HepG2 (cell line): ENCODE measurements at regions not wholly inside any gene's neighbourhood (a gene's known extent, or its start where the extent isn't known, plus 50 kb on each side); places are given as distances from the start of the nearest gene placed in this dataset.

ENCODE experiments used
- ATAC-seq: fragments of 200-7000 bp; cut with Tn5 transposase; 3 replicates; pipeline ENCODE4 v1.9.1; 2020; ENCODE audit warnings: mild to moderate bottlenecking, moderate library complexity
- BruUV-seq: library from RNA; stranded (reverse); fragments of 400-500 nt; replicated peaks from 2 replicates; lab custom pipeline; 2021; lab: Mats Ljungman, UMichigan
- CTCF ChIA-PET: fragments of 300-600 bp; formaldehyde crosslinking; extraction: SDS; loops from one replicate; lab custom pipeline; 2021; ENCODE audit warnings: low total read pairs, inconsistent platforms, low intra/inter-chr PET ratio; lab: Yijun Ruan, JAX
- POLR2A ChIA-PET: fragments of 350-600 bp; sonication (Branson Sonifier 250); formaldehyde crosslinking; loops from one replicate; lab custom pipeline; 2020; ENCODE audit warnings: antibody characterized with exemption, inconsistent platforms; lab: Yijun Ruan, JAX
- DNase-seq: peaks from one replicate; pipeline ENCODE4 v3.0.0-alpha.2; 2015; ENCODE audit warnings: low spot score
- FAIRE-seq: peaks from 3 replicates; lab custom pipeline; 2011; peaks lifted over from hg19 to GRCh38; lab: Jason Lieb, UNC
- H2AFZ ChIP-seq: one replicate; pipeline ENCODE4 v1.6.1; 2011; ENCODE audit warnings: low read length, inconsistent platforms
- H3K27ac ChIP-seq: fragments of 300-600 bp; 3 replicates; pipeline ENCODE4 v1.8.0; 2011; ENCODE audit warnings: mixed run types, mild to moderate bottlenecking, mixed read lengths, low read length, inconsistent platforms; ENCODE audit not compliant: insufficient read depth; ENCODE audit errors: extremely low read length
- H3K27me3 ChIP-seq, 2 experiments: fragments of 200-600 bp in 1 of 2; 2 replicates in 1 of 2; 3 replicates in 1 of 2; pipeline versions ENCODE4 v1.6.0 to v1.8.0; 2011; ENCODE audit warnings: low read length in 2 of 2, mild to moderate bottlenecking in 2 of 2, moderate library complexity in 2 of 2, inconsistent platforms in 1 of 2; ENCODE audit not compliant: insufficient read depth in 2 of 2, control insufficient read depth in 1 of 2
- H3K36me3 ChIP-seq, 2 experiments: fragments of 200-600 bp in 1 of 2; replicated peaks in 1 of 2; 2 replicates in 1 of 2; 3 replicates in 1 of 2; pipeline versions ENCODE4 v1.5.1 to v1.8.0; 2011; ENCODE audit warnings: low read length in 2 of 2, inconsistent platforms in 1 of 2; ENCODE audit not compliant: insufficient read depth in 2 of 2, control insufficient read depth in 1 of 2
- H3K4me1 ChIP-seq: 2 replicates; pipeline ENCODE4 v1.5.1; 2012; ENCODE audit warnings: low read length, inconsistent platforms; ENCODE audit not compliant: insufficient read depth
- H3K4me2 ChIP-seq: 2 replicates; pipeline ENCODE4 v1.6.0; 2011; ENCODE audit warnings: low read depth, low read length, inconsistent platforms
- H3K4me3 ChIP-seq, 3 experiments: fragments of 200-600 bp in 1 of 3; sonication (generic), shearing (Covaris generic) in 1 of 3; replicated peaks in 1 of 3; 2 replicates each; pipeline ENCODE4 v1.5.1; 2011 to 2016; ENCODE audit warnings: low read length in 3 of 3, inconsistent platforms in 2 of 3, low read depth in 2 of 3, mild to moderate bottlenecking in 2 of 3, control low read depth in 1 of 3, mixed read lengths in 1 of 3; ENCODE audit not compliant: insufficient read depth in 1 of 3
- H3K79me2 ChIP-seq: one replicate; pipeline ENCODE4 v1.6.1; 2011; ENCODE audit warnings: low read length, inconsistent platforms; ENCODE audit not compliant: insufficient read depth
- H3K9ac ChIP-seq: 2 replicates; pipeline ENCODE4 v1.6.0; 2011; ENCODE audit warnings: mild to moderate bottlenecking, low read depth, low read length, inconsistent platforms; ENCODE audit not compliant: insufficient read depth
- H3K9me3 ChIP-seq: 2 replicates; pipeline ENCODE4 v1.5.1; 2012; ENCODE audit warnings: mild to moderate bottlenecking, low read length
- H4K20me1 ChIP-seq: 2 replicates; pipeline ENCODE4 v1.6.0; 2011; ENCODE audit warnings: inconsistent platforms, mild to moderate bottlenecking, low read length, moderate library complexity; ENCODE audit not compliant: insufficient read depth
- BCL6 ChIP-seq: IDR thresholded peaks from 2 replicates; pipeline ENCODE4 v1.6.1; 2016; ENCODE audit warnings: missing genetic modification reagents, missing compliant biosample characterization
- CCDC6 ChIP-seq: sonication (generic); formaldehyde crosslinking; IDR thresholded peaks from 2 replicates; pipeline ENCODE4 v1.8.1; 2022; ENCODE audit warnings: mild to moderate bottlenecking, missing genetic modification reagents, moderate library complexity
- FOXK2 ChIP-seq: fragments of 450-650 bp; IDR thresholded peaks from 2 replicates; pipeline ENCODE4 v1.6.1; 2016
- HNRNPUL1 ChIP-seq: fragments of 200-400 bp; formaldehyde crosslinking; IDR thresholded peaks from 2 replicates; pipeline ENCODE4 v1.6.1; 2017; ENCODE audit warnings: low read depth, mild to moderate bottlenecking, low read length, moderate library complexity
- MAFF ChIP-seq: IDR thresholded peaks from 2 replicates; pipeline ENCODE4 v1.6.1; 2011; ENCODE audit warnings: low read depth, low read length, improper control_type of control experiment
- RARG ChIP-seq: sonication (generic); formaldehyde crosslinking; IDR thresholded peaks from 2 replicates; pipeline ENCODE4 v1.4.0; 2020; ENCODE audit warnings: low read depth, mild to moderate bottlenecking, missing genetic modification reagents
- SIX1 ChIP-seq: sonication (generic); formaldehyde crosslinking; IDR thresholded peaks from 2 replicates; pipeline ENCODE4 v1.4.0; 2020; ENCODE audit warnings: missing genetic modification reagents, borderline replicate concordance
- ZNF256 ChIP-seq: sonication (generic); formaldehyde crosslinking; conservative IDR thresholded peaks from 2 replicates; pipeline ENCODE4 v1.4.0; 2020; ENCODE audit warnings: missing genetic modification reagents
- WGBS: methylation state at CpG from one replicate; pipeline ENCODE4 v1.1.6; 2017; ENCODE audit warnings: low lambda C conversion rate; 5-methylcytosine and 5-hydroxymethylcytosine counted together
- in situ Hi-C: cut with HindIII; loops from 2 replicates; pipeline ENCODE4 v1.10.0; 2017; ENCODE audit warnings: low pct_unique_long_range_greater_than_20kb; ENCODE audit not compliant: extremely low pct_ligation_motif_present
- intact Hi-C: fragments of 100-400 bp; cut with micrococcal nuclease; formaldehyde crosslinking; loops from one replicate; pipeline ENCODE4 v1.10.0; 2022; ENCODE audit not compliant: unreplicated experiment
- TF ChIP-seq, protein P1 (sequence below), 2 experiments: fragments of 450-650 bp in 1 of 2; sonication (generic) in 1 of 2; formaldehyde crosslinking; IDR thresholded peaks; 2 replicates each; pipeline versions ENCODE4 v1.5.0 to v1.8.0; 2020 to 2022; ENCODE audit warnings: mild to moderate bottlenecking in 1 of 2, missing genetic modification reagents in 1 of 2
- TF ChIP-seq, protein P2 (sequence below): sonication (generic); formaldehyde crosslinking; IDR thresholded peaks from 2 replicates; pipeline ENCODE4 v1.8.1; 2023; ENCODE audit warnings: mild to moderate bottlenecking, missing genetic modification reagents, borderline replicate concordance

DNA sequence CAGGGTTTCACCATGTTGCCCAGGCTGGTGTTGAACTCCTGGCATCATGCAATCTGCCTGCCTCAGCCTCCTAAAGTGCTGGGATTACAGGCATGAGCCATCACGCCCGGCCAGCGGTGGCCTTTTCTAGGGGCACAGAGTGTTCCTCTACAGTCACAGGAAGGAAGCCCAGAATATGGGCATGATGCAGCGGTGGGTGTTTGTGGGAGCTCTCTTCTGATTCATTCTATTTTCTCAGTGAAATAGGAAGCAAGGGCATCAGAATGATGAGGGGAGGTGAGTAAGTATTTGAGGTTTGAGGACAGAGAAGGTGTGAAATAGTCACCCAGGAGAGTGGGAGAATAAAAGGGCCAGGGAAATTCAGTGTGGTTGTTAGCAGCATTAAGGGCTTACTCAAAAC is 70.3 kb upstream of the PSME4 start:
- H3K4me1 ChIP-seq: peaks cover 28% of the 10 kb centered on the region
- CTCF ChIA-PET: no interaction called here
- TF ChIP-seq CCDC6 (CRISPR knock-in tag): no peak
- TF ChIP-seq, protein P1, sequence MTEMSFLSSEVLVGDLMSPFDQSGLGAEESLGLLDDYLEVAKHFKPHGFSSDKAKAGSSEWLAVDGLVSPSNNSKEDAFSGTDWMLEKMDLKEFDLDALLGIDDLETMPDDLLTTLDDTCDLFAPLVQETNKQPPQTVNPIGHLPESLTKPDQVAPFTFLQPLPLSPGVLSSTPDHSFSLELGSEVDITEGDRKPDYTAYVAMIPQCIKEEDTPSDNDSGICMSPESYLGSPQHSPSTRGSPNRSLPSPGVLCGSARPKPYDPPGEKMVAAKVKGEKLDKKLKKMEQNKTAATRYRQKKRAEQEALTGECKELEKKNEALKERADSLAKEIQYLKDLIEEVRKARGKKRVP (CRISPR knock-in tag; IDR thresholded peaks at IDR 0.05): no peak
- TF ChIP-seq, protein P2, sequence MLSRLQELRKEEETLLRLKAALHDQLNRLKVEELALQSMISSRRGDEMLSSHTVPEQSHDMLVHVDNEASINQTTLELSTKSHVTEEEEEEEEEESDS (CRISPR knock-in tag): no peak
- TF ChIP-seq FOXK2: no peak
- TF ChIP-seq MAFF: no peak
- TF ChIP-seq ZNF256 (CRISPR knock-in tag): no peak
- no peak for TF ChIP-seq SIX1 (CRISPR knock-in tag)
- TF ChIP-seq HNRNPUL1: no peak
- TF ChIP-seq BCL6 (CRISPR knock-in tag): no peak
- TF ChIP-seq RARG (CRISPR knock-in tag): no peak
- H3K27ac ChIP-seq: no peak overlapping the region
- H3K4me3 ChIP-seq: no peak overlapping the region
- in situ Hi-C loops (no loop called here), intact Hi-C loops (no loop called here)
- WGBS: 96% methylated on average over 4 of the region's 4 CpGs
- POLR2A ChIA-PET: no interaction called here
- H3K4me2 ChIP-seq: no peak overlapping the region
- H4K20me1 ChIP-seq: no peaks in the 10 kb centered on the region
- no peak overlapping the region for H2AFZ ChIP-seq
- DNase-seq (no peak), ATAC-seq (no peak), FAIRE-seq (no peak)
- no peaks in the 10 kb centered on the region for H3K36me3 ChIP-seq
- H3K27me3 ChIP-seq: no peaks in the 10 kb centered on the region
- no TSS peak for BruUV-seq
- H3K79me2 ChIP-seq: no peaks in the 10 kb centered on the region
- H3K9ac ChIP-seq: no peak overlapping the region
- H3K9me3 ChIP-seq: peaks cover 12% of the 10 kb centered on the region
